DMS153 (cell line): ENCODE measurements at regions not wholly inside any gene's neighbourhood (a gene's known extent, or its start where the extent isn't known, plus 50 kb on each side); places are given as distances from the start of the nearest gene placed in this dataset.
"Not testable (repeated sequence)": the region's sequence is repeated elsewhere in the genome, so short reads cannot be mapped to it uniquely, and the experiment has no call there.

Experiments used
- DNase-seq: peaks from one replicate; lab custom pipeline; 2025; lab: John Stamatoyannopoulos, UW

- not testable (repeated sequence) for DNase-seq
Measured at GRCh38 chr21:13923175-13923574, 287.6 kb downstream of the LIPI start.

DNA sequence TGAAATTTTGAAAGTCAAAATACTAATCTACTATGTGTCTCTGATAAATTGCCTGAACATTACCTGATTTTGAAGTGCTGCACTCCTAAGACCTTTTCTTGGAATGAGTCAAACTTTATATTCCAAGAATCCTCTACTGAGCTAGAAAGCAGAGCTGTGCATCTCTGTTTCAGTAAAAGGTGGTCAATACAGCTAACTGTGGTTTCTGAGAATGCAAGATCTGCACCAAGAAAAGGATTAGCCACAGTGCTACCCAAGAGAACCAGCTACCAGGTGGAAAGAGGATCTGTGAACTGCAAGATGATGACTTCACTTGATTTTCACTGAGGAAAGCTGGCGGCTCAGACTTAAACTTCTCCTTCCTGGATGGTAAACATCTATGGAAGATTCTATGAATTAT is 289.3 kb downstream of the LIPI start:
- not testable (repeated sequence) for DNase-seq

GRCh38 chr21:13907385-13907784 is 297.8 kb downstream of the POTED start:
- DNase-seq: not testable (repeated sequence)

DNA sequence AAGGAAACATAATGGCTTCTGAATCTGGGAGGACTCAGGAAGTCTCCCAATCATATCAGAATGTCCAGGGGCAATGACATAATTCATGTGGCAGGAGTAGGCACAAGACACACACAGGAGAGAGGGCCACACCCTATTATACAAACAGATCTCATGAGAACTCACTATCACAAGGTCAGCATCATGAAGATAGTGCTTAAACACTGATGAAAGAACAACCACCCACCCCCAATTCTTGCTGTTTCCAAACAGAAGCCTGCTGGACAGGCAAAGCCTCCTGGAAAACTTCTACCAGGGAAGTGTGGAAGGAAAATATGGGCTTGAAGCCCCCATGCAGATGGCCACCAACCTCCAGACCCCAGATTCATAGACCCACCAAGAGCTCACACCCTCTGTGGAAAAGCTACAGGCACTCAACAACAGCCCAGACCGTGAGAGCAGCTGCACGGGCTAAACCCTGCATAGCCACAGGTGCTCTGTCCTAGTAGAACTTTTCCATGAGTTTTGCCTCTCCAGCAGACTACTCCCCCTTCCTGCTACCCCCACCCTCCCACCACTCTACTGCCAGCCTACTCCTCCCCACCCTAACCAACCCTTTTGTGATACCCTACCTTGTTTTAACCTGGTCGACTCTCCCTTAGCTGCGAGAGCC is 287.1 kb downstream of the POTED start:
- DNase-seq: not testable (repeated sequence)

DNA sequence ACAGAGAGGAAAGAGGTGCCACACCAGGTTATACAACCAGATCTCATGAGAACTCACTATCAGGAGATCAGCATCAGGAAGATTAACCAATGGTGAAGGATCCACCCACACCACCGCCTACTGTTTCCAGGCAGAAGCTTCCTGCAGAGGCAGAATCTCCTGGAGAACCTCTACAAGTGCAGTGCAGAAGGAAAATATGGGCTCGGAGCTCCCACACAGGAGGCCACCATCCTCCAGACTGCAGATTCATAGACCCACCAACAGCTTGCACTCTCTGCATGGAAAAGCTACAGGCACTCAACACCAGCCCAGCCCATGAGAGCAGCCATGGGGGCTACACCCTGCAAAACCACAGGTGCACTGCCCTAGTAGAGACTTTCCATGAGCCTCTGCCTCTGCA is 284.0 kb downstream of the POTED start:
- DNase-seq: not testable (repeated sequence)

- not testable (repeated sequence) for DNase-seq
Measured at GRCh38 chr21:13893025-13893424, 283.4 kb downstream of the POTED start.

- DNase-seq: not testable (repeated sequence)
Measured at GRCh38 chr21:13892146-13892751, 282.7 kb downstream of the POTED start.

- DNase-seq: not testable (repeated sequence)
Measured at GRCh38 chr21:13889176-13889575, 279.6 kb downstream of the POTED start.

DNA sequence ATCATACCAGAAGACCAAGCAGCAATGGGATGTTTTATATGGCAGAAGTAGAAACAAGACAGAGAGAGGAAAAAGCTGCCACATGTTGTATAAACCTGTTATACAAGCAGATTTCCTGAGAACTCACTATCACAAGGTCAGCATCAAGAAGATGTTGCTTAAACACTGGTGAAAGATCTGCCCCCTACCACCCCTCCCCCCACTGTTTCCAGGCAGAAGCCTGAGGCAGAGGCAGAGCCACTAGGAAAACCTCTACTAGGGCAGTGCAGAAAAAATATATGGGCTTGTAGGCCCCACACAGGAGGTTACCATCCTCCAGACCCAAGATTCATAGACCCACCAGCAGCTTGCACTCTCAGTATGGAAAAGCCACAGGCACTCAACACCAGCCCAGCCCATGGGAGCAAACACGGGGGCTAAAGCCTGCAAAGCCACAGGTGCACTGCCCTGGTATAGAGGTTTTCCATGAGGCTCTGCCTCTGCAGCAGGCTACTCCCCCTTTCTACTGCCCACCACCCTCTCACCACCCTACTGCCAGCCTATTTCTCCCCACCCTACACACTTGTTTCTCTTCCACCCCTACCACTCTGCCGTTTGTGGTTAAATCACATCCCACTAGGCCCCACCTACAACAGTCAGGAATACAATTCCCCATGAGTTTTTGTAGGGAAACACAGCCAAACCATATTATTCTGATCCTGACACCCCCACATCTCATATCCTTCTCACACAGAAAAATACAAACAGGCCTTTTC is 274.2 kb downstream of the POTED start:
- DNase-seq: not testable (repeated sequence)

- DNase-seq: not testable (repeated sequence)
Measured at GRCh38 chr21:13877503-13877902, 267.9 kb downstream of the POTED start.

DNA sequence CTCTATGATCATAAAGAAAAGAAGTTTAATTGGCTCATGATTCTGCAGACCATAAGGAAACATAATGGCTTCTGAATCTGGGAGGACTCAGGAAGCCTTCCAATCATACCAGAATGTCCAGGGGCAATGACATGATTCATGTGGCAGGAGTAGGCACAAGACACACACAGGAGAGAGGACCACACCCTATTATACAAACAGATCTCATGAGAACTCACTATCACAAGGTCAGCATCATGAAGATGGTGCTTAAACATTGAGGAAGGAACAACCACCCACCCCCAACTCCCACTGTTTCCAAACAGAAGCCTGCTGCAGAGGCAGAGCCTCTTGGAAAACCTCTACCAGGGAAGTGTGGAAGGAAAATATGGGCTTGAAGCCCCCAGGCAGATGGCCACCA is 267.4 kb downstream of the POTED start:
- not testable (repeated sequence) for DNase-seq

DNA sequence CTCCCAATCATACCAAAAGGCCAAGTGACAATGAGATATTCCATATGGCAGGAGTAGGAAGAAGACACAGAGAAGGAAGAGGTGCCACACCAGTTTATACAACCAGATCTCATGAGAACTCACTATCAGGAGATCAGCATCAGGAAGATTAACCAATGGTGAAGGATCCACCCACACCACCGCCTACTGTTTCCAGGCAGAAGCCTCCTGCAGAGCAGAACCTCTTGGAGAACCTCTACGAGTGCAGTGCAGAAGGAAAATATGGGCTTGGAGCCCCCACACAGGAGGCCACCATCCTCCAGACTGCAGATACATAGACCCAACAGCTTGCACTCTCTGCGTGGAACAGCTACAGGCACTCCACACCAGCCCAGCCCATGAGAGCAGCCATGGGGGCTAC is 264.4 kb downstream of the POTED start:
- DNase-seq: not testable (repeated sequence)

DNA sequence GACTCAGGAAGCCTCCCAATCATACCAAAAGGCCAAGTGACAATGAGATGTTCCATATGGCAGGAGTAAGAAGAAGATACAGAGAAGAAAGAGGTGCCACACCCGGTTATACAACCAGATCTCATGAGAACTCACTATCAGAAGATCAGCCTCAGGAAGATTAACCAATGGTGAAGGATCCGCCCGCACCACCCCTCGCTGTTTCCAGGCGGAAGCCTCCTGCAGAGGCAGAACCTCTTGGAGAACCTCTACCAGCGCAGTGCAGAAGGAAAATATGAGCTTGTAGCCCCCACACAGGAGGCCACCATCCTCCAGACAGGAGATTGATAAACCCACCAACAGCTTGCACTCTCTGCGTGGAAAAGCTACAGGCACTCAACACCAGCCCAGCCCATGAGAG is 245.1 kb downstream of the POTED start:
- DNase-seq: no peak

- not testable (repeated sequence) for DNase-seq
Measured at GRCh38 chr21:13850808-13851207, 241.2 kb downstream of the POTED start.

DNA sequence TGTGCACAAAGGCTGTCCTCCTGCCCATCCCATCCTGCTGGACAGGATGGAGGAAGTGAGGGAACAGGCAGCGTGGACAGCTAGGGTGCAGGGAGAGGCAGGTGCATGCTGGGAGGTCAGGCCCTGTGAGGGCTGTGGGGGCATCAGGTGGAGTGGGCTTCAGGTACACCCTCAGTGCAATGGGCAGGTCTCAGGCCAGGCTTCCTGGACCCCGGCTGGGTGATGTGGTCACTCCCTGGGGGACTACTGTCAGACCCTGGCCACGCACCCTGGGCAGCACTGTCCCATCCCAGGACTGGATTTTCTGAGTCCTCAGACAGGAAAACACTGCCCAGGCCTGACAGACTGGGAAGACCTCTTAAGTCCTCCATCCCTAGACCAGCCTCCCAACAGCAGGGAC is 239.9 kb downstream of the POTED start:
- DNase-seq: not testable (repeated sequence)

DNA sequence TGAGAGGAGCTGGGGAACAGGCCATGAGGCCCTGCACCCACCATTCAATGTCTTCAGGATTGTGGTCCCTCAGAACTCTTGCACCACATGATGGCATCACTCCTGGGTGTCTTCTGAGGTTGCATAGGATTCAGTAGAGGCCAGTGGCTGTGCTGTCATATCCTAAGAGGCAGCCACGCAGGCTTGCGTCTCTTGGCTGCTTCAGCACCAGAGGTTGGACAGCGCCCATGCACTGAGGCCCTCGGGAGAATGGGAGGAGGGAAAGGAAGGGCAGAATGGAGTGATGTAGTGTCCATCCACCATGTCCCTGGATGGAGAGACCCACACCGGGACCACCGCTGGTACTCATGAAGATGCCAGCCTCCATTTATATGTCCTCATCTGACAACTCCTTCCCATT is 237.1 kb downstream of the POTED start:
- DNase-seq: not testable (repeated sequence)

DNA sequence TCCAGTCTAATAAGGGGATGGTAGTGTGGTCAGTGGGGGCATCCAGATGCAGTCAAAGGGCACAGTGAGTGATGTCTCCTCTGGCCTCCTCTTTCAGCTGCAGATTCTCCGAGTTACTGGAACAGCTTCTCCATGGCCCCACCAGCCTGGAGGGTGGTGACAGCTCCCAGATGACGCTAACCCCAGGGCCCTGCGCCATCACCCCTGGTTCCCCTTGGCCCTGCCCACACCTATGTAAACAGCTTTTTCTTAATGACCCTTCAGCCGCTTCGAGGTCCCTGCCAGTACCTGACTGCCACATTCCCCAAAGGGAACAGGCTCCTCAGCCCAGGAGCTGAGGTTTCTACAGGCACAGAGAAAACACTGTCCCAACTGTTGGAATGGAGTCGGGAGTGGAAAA is 235.0 kb downstream of the POTED start:
- not testable (repeated sequence) for DNase-seq

DNA sequence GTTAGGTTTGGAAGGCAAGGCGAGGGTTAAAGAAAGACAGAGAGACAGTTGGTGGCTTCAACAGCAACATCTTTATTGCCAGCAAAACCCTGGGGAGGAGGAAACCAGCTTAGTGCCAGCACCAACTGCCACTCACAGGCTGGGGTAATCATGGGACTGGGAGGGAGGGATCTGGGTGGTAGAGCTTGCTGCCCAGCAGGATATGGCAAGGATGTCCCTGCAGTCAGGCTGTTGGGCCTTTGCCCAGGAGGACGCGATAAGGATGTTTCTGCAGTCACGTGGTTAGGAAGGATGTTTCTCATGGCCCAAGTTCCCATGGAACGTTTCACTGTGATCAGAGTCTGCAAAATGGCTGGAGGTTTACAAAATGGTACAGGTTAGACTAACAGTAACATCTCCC is 233.5 kb downstream of the POTED start:
- not testable (repeated sequence) for DNase-seq

GRCh38 chr21:13827666-13828065 is 218.1 kb downstream of the POTED start:
- not testable (repeated sequence) for DNase-seq

DNA sequence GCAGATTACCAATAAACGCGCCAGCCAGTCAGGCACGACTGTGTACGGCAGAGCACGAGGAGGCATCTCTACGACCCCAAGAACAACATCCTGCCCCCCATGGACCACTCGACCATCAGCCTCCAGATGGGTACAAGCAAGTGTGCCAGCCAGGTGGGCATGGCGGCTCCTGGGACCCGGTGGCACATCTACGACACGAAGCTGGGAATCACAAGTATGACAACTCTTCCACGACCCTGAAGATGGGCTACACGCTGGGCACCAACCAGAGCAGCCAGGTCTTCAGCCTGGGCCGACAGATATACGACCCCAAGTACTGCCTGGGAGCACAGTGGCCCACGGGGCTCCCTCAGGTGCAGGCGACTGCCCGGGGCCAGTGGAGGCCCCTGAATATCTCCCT is 217.6 kb downstream of the POTED start:
- no peak for DNase-seq

DNA sequence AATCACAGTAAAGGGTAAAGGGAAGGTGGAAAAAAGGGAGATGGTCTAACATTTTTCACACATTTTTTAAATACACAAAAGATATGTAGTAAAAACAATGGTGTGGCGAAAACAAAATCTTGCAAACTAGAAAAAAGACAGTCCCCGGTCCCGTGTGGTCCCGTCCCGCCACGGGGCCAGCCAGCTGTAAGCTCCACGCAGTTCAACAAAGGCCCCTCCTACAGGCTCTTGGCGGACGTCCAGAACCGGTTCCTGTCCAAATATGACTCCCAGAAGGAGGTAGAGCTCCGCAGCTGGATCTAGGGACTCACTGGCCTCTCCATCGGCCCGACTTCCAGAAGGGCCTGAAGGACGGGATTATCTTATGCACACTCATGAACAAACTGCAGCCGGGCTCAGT is 216.9 kb downstream of the POTED start:
- DNase-seq: not testable (repeated sequence)

- DNase-seq: not testable (repeated sequence)
Measured at GRCh38 chr21:13825218-13825778, 215.7 kb downstream of the POTED start.

DNA sequence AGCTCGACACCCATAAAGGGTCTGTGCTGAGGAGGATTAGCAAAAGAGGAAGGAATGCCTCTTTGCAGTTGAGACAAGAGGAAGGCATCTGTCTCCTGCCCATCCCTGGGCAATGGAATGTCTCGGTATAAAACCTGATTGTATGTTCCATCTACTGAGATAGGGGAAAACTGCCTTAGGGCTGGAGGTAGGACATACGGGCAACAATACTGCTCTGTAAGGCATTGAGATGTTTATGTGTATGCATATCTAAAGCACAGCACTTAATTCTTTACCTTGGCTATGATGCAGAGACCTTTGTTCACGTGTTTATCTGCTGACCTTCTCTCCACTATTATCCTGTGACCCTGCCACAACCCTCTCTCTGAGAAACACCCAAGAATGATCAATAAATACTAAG is 210.7 kb downstream of the POTED start:
- not testable (repeated sequence) for DNase-seq
